A673 (cell line): ENCODE measurements at regions not wholly inside any gene's neighbourhood (a gene's known extent, or its start where the extent isn't known, plus 50 kb on each side); places are given as distances from the start of the nearest gene placed in this dataset.

Experiments used
- EZH2 ChIP-seq: fragments of 200-600 bp; sonication (generic); IDR thresholded peaks from 2 replicates; pipeline ENCODE4 v1.6.1; 2017; ENCODE audit warnings: borderline replicate concordance, low read depth, mild to moderate bottlenecking, mixed read lengths, antibody characterized with exemption, low read length; ENCODE audit not compliant: poor library complexity, severe bottlenecking
- TF ChIP-seq, protein P1 (sequence below): fragments of 300-800, 200-600 bp; sonication (generic); conservative IDR thresholded peaks from 2 replicates; pipeline ENCODE4 v1.5.1; 2017; ENCODE audit warnings: low read depth, mild to moderate bottlenecking, antibody characterized with exemption, low read length, moderate library complexity, mixed read lengths

- TF ChIP-seq EZH2 = no peak
- TF ChIP-seq, protein P1, sequence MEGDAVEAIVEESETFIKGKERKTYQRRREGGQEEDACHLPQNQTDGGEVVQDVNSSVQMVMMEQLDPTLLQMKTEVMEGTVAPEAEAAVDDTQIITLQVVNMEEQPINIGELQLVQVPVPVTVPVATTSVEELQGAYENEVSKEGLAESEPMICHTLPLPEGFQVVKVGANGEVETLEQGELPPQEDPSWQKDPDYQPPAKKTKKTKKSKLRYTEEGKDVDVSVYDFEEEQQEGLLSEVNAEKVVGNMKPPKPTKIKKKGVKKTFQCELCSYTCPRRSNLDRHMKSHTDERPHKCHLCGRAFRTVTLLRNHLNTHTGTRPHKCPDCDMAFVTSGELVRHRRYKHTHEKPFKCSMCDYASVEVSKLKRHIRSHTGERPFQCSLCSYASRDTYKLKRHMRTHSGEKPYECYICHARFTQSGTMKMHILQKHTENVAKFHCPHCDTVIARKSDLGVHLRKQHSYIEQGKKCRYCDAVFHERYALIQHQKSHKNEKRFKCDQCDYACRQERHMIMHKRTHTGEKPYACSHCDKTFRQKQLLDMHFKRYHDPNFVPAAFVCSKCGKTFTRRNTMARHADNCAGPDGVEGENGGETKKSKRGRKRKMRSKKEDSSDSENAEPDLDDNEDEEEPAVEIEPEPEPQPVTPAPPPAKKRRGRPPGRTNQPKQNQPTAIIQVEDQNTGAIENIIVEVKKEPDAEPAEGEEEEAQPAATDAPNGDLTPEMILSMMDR = no peak
These were observed 1303.4 kb downstream of the TBC1D22A start for GRCh38 chr22:48065892-48066291.
